ENCODE measurements at regions not wholly inside any gene's neighbourhood (a gene's known extent, or its start where the extent isn't known, plus 50 kb on each side); places are given as distances from the start of the nearest gene placed in this dataset.

GRCh38 chr6:156410649-156411048, 366.5 kb upstream of the ARID1B start:
- H3K4me1 ChIP-seq, result no peaks in the 10 kb centered on the region
- no peak overlapping the region for H3K4me3 ChIP-seq
- TF ChIP-seq POLR2A (IDR thresholded peaks at IDR 0.05), result no peak
- TF ChIP-seq CTCF (IDR thresholded peaks at IDR 0.05), result no peak
- TF ChIP-seq EP300 (IDR thresholded peaks at IDR 0.05), result no peak
- TF ChIP-seq POLR2AphosphoS5 (IDR thresholded peaks at IDR 0.05), result no peak
- H3K36me3 ChIP-seq, result no peaks in the 10 kb centered on the region
- no peak for ATAC-seq (ENCODE audit: low FRiP score in 2 of 2)
- DNase-seq, result no peak
- no peak overlapping the region for H3K27ac ChIP-seq
- H3K9me3 ChIP-seq, result no peaks in the 10 kb centered on the region
- no peaks in the 10 kb centered on the region for H3K27me3 ChIP-seq

GRCh38 chr6:156408655-156409054, 368.5 kb upstream of the ARID1B start:
- ATAC-seq (ENCODE audit: low FRiP score in 2 of 2), result no peak
- no peaks in the 10 kb centered on the region for H3K9me3 ChIP-seq
- no peak overlapping the region for H3K4me3 ChIP-seq
- DNase-seq, result no peak
- H3K27me3 ChIP-seq, result no peaks in the 10 kb centered on the region
- H3K27ac ChIP-seq, result no peak overlapping the region
- WGBS, 2 donors, result 91 to 97% methylated on average over 3 of the region's 3 CpGs
- no peaks in the 10 kb centered on the region for H3K36me3 ChIP-seq
- no peak for TF ChIP-seq EP300 (IDR thresholded peaks at IDR 0.05)
- TF ChIP-seq POLR2AphosphoS5 (IDR thresholded peaks at IDR 0.05), result no peak
- no peak for TF ChIP-seq POLR2A (IDR thresholded peaks at IDR 0.05)
- TF ChIP-seq CTCF (IDR thresholded peaks at IDR 0.05), result no peak
- no peaks in the 10 kb centered on the region for H3K4me1 ChIP-seq

GRCh38 chr6:156407334-156407733, 369.8 kb upstream of the ARID1B start:
- no peaks in the 10 kb centered on the region for H3K9me3 ChIP-seq
- no peaks in the 10 kb centered on the region for H3K27me3 ChIP-seq
- DNase-seq (no peak), ATAC-seq (ENCODE audit: low FRiP score in 2 of 2) (no peak)
- no peaks in the 10 kb centered on the region for H3K4me1 ChIP-seq
- no peak overlapping the region for H3K4me3 ChIP-seq
- WGBS, 2 donors, result 85 to 90% methylated on average over 3 of the region's 3 CpGs
- TF ChIP-seq POLR2A (IDR thresholded peaks at IDR 0.05), result no peak
- TF ChIP-seq EP300 (IDR thresholded peaks at IDR 0.05), result no peak
- TF ChIP-seq CTCF (IDR thresholded peaks at IDR 0.05), result no peak
- no peak for TF ChIP-seq POLR2AphosphoS5 (IDR thresholded peaks at IDR 0.05)
- H3K27ac ChIP-seq, result no peak overlapping the region
- no peaks in the 10 kb centered on the region for H3K36me3 ChIP-seq

- H3K4me3 ChIP-seq, result no peak overlapping the region
- H3K4me1 ChIP-seq, result no peaks in the 10 kb centered on the region
- no peaks in the 10 kb centered on the region for H3K36me3 ChIP-seq
- H3K27me3 ChIP-seq, result no peaks in the 10 kb centered on the region
- DNase-seq, result no peak
- WGBS, 2 donors, result 78 to 89% methylated on average over 2 of the region's 2 CpGs
- no peak for TF ChIP-seq CTCF (IDR thresholded peaks at IDR 0.05)
- TF ChIP-seq POLR2A (IDR thresholded peaks at IDR 0.05), result no peak
- no peak for TF ChIP-seq EP300 (IDR thresholded peaks at IDR 0.05)
- H3K9me3 ChIP-seq, result no peaks in the 10 kb centered on the region
- H3K27ac ChIP-seq, result no peak overlapping the region
- no peak for ATAC-seq (ENCODE audit: low FRiP score in 2 of 2)
These were observed 370.5 kb upstream of the ARID1B start for GRCh38 chr6:156406688-156407087.

- no peaks in the 10 kb centered on the region for H3K9me3 ChIP-seq
- no peaks in the 10 kb centered on the region for H3K27me3 ChIP-seq
- H3K27ac ChIP-seq, result no peak overlapping the region
- ATAC-seq (ENCODE audit: low FRiP score in 2 of 2), result no peak
- no peak for TF ChIP-seq POLR2AphosphoS5 (IDR thresholded peaks at IDR 0.05)
- TF ChIP-seq CTCF (IDR thresholded peaks at IDR 0.05), result no peak
- no peak for TF ChIP-seq POLR2A (IDR thresholded peaks at IDR 0.05)
- TF ChIP-seq EP300 (IDR thresholded peaks at IDR 0.05), result no peak
- no peaks in the 10 kb centered on the region for H3K36me3 ChIP-seq
- DNase-seq, result no peak
- no peak overlapping the region for H3K4me3 ChIP-seq
- H3K4me1 ChIP-seq, result no peaks in the 10 kb centered on the region
- WGBS, 2 donors, result 71 to 92% methylated on average over 3 of the region's 3 CpGs
These were observed 371.1 kb upstream of the ARID1B start for GRCh38 chr6:156406099-156406498.

All from upper lobe of left lung (tissue), 6 donors.